Osteoblast (primary cell): ENCODE measurements at regions not wholly inside any gene's neighbourhood (a gene's known extent, or its start where the extent isn't known, plus 50 kb on each side); places are given as distances from the start of the nearest gene placed in this dataset.

Source experiments
- DNase-seq: peaks from one replicate; pipeline ENCODE4 v3.0.0; 2011; ENCODE audit warnings: low spot score, mixed read lengths; ENCODE audit not compliant: insufficient read length; ENCODE audit errors: missing footprints
- H2AFZ ChIP-seq: 2 replicates; pipeline ENCODE4 v1.6.0; 2011; ENCODE audit warnings: mild to moderate bottlenecking, low read length
- H3K27ac ChIP-seq: 2 replicates; pipeline ENCODE4 v1.5.1; 2011; ENCODE audit warnings: mild to moderate bottlenecking, low read depth, low read length, moderate library complexity
- H3K27me3 ChIP-seq: 2 replicates; pipeline ENCODE4 v1.6.0; 2012; ENCODE audit warnings: mild to moderate bottlenecking, control low read depth, inconsistent platforms, low read length, moderate library complexity; ENCODE audit not compliant: insufficient read depth
- H3K36me3 ChIP-seq: 2 replicates; pipeline ENCODE4 v1.5.1; 2011; ENCODE audit warnings: mild to moderate bottlenecking, low read length, control low read depth, moderate library complexity; ENCODE audit not compliant: insufficient read depth
- H3K4me1 ChIP-seq: 2 replicates; pipeline ENCODE4 v1.5.1; 2011; ENCODE audit warnings: mild to moderate bottlenecking, low read length, control low read depth, moderate library complexity; ENCODE audit not compliant: insufficient read depth
- H3K4me2 ChIP-seq: 2 replicates; pipeline ENCODE4 v1.6.0; 2011; ENCODE audit warnings: mild to moderate bottlenecking, low read length; ENCODE audit not compliant: insufficient read depth
- H3K4me3 ChIP-seq: fragments of 200-600 bp; sonication (generic); 3 replicates; pipeline ENCODE4 v1.5.1; 2012; ENCODE audit warnings: mild to moderate bottlenecking, low read length, inconsistent platforms; ENCODE audit not compliant: insufficient read depth
- H3K79me2 ChIP-seq: 2 replicates; pipeline ENCODE4 v1.6.0; 2012; ENCODE audit warnings: mild to moderate bottlenecking, low read length, control low read depth, inconsistent platforms; ENCODE audit not compliant: insufficient read depth
- H3K9me3 ChIP-seq: 2 replicates; pipeline ENCODE4 v1.5.1; 2011; ENCODE audit warnings: low read depth, low read length, control low read depth
- H4K20me1 ChIP-seq: 2 replicates; pipeline ENCODE4 v1.6.0; 2012; ENCODE audit warnings: mild to moderate bottlenecking, low read length, control low read depth; ENCODE audit not compliant: insufficient read depth
- CTCF ChIP-seq: IDR thresholded peaks from 2 replicates; pipeline ENCODE4 v1.5.1; 2011; ENCODE audit warnings: mild to moderate bottlenecking, low read depth, low read length, moderate library complexity; ENCODE audit errors: extremely low read depth

GRCh38 chr5:89380635-89381034 lies 497.7 kb upstream of the MEF2C start:
- H3K9me3 ChIP-seq = no peaks in the 10 kb centered on the region
- no peak overlapping the region for H3K4me2 ChIP-seq
- H3K36me3 ChIP-seq = no peaks in the 10 kb centered on the region
- H3K4me3 ChIP-seq = no peak overlapping the region
- H3K27ac ChIP-seq = no peak overlapping the region
- no peak for DNase-seq
- H3K79me2 ChIP-seq = no peaks in the 10 kb centered on the region
- H4K20me1 ChIP-seq = no peaks in the 10 kb centered on the region
- H2AFZ ChIP-seq = no peak overlapping the region
- H3K27me3 ChIP-seq = no peaks in the 10 kb centered on the region
- H3K4me1 ChIP-seq = no peaks in the 10 kb centered on the region
- no peak for TF ChIP-seq CTCF

- no peak overlapping the region for H3K27ac ChIP-seq
- DNase-seq = no peak
- H2AFZ ChIP-seq = peak overlapping the region; percentile 13
- H3K36me3 ChIP-seq = no peaks in the 10 kb centered on the region
- H3K4me2 ChIP-seq = peak overlapping the region; percentile 8
- no peaks in the 10 kb centered on the region for H4K20me1 ChIP-seq
- no peaks in the 10 kb centered on the region for H3K9me3 ChIP-seq
- H3K4me1 ChIP-seq = no peaks in the 10 kb centered on the region
- H3K27me3 ChIP-seq = no peaks in the 10 kb centered on the region
- H3K4me3 ChIP-seq = no peak overlapping the region
- TF ChIP-seq CTCF = no peak
- no peaks in the 10 kb centered on the region for H3K79me2 ChIP-seq
These were observed 494.9 kb upstream of the MEF2C start for GRCh38 chr5:89377767-89378455.

- TF ChIP-seq CTCF = no peak
- H2AFZ ChIP-seq = no peak overlapping the region
- H4K20me1 ChIP-seq = no peaks in the 10 kb centered on the region
- no peak overlapping the region for H3K4me2 ChIP-seq
- H3K27ac ChIP-seq = no peak overlapping the region
- no peak overlapping the region for H3K4me3 ChIP-seq
- no peaks in the 10 kb centered on the region for H3K27me3 ChIP-seq
- H3K36me3 ChIP-seq = no peaks in the 10 kb centered on the region
- no peaks in the 10 kb centered on the region for H3K79me2 ChIP-seq
- no peaks in the 10 kb centered on the region for H3K4me1 ChIP-seq
- DNase-seq = no peak
- no peaks in the 10 kb centered on the region for H3K9me3 ChIP-seq
These were observed 492.0 kb upstream of the MEF2C start for GRCh38 chr5:89374818-89375521.

GRCh38 chr5:89374144-89374784 lies 491.3 kb upstream of the MEF2C start:
- no peaks in the 10 kb centered on the region for H3K79me2 ChIP-seq
- H3K27me3 ChIP-seq = no peaks in the 10 kb centered on the region
- H3K9me3 ChIP-seq = no peaks in the 10 kb centered on the region
- H3K4me3 ChIP-seq = no peak overlapping the region
- H3K4me1 ChIP-seq = no peaks in the 10 kb centered on the region
- H3K4me2 ChIP-seq = no peak overlapping the region
- H3K27ac ChIP-seq = no peak overlapping the region
- TF ChIP-seq CTCF = no peak
- no peaks in the 10 kb centered on the region for H3K36me3 ChIP-seq
- no peak for DNase-seq
- no peaks in the 10 kb centered on the region for H4K20me1 ChIP-seq
- no peak overlapping the region for H2AFZ ChIP-seq
